ENCODE measurements at regions not wholly inside any gene's neighbourhood (a gene's known extent, or its start where the extent isn't known, plus 50 kb on each side); places are given as distances from the start of the nearest gene placed in this dataset.

GRCh38 chr7:54917613-54918391 lies 101.0 kb upstream of the EGFR start:
- Histone ChIP-seq H3K9me3 (no peaks in the 10 kb centered on the region), H3K4me3 (no peak overlapping the region), H3K27me3 (replicated peaks in 1 of 7) (no peaks in the 10 kb centered on the region), H3K36me3 (no peaks in the 10 kb centered on the region), H3K4me1 (no peaks in the 10 kb centered on the region), H3K27ac (no peak overlapping the region)
- intact Hi-C loops (cut with DNase I; ENCODE audit: low total_unique reads): no loop called here
- TF ChIP-seq POLR2AphosphoS5 (IDR thresholded peaks at IDR 0.05): no peak
- TF ChIP-seq CTCF (IDR thresholded peaks at IDR 0.05 in 8 of 11, conservative IDR thresholded peaks at IDR 0.05 in 3 of 11): no peak
- no peak for TF ChIP-seq POLR2A (IDR thresholded peaks at IDR 0.05)
- 65 to 77% (median 71%) methylated on average over 5 of the region's 5 CpGs for WGBS, 5 donors
- no peak for DNase-seq

- Histone ChIP-seq H3K4me1 (no peaks in the 10 kb centered on the region), H3K27me3 (replicated peaks in 1 of 7) (no peaks in the 10 kb centered on the region), H3K4me3 (no peak overlapping the region), H3K36me3 (no peaks in the 10 kb centered on the region), H3K9me3 (peaks cover 0 to 17% (median 8%) of the 10 kb centered on the region in 8 donors), H3K27ac (no peak overlapping the region)
- TF ChIP-seq POLR2A (IDR thresholded peaks at IDR 0.05): no peak
- no peak for TF ChIP-seq POLR2AphosphoS5 (IDR thresholded peaks at IDR 0.05)
- no peak for TF ChIP-seq CTCF (IDR thresholded peaks at IDR 0.05 in 8 of 11, conservative IDR thresholded peaks at IDR 0.05 in 3 of 11)
- intact Hi-C loops (cut with DNase I; ENCODE audit: low total_unique reads): no loop called here
- 53 to 77% (median 75%) methylated on average over 3 of the region's 3 CpGs for WGBS, 5 donors
- DNase-seq: no peak
Observed at GRCh38 chr7:54921116-54921515, 97.7 kb upstream of the EGFR start.

GRCh38 chr7:54931532-54931931 lies 87.3 kb upstream of the EGFR start:
- intact Hi-C loops (cut with DNase I; ENCODE audit: low total_unique reads): no loop called here
- H3K4me3 ChIP-seq: no peak overlapping the region
- no peak for DNase-seq
- WGBS, 5 donors: 89 to 97% (median 91%) methylated on average over 1 of the region's 1 CpG
- H3K27me3 ChIP-seq (replicated peaks in 1 of 7): peaks cover 0 to 11% (median 0%) of the 10 kb centered on the region in 7 donors
- H3K27ac ChIP-seq: no peak overlapping the region
- H3K9me3 ChIP-seq: peaks cover 0 to 27% (median 10%) of the 10 kb centered on the region in 8 donors
- no peak for TF ChIP-seq POLR2A (IDR thresholded peaks at IDR 0.05)
- no peak for TF ChIP-seq POLR2AphosphoS5 (IDR thresholded peaks at IDR 0.05)
- TF ChIP-seq CTCF (IDR thresholded peaks at IDR 0.05 in 8 of 11, conservative IDR thresholded peaks at IDR 0.05 in 3 of 11): no peak
- no peaks in the 10 kb centered on the region for H3K36me3 ChIP-seq
- H3K4me1 ChIP-seq: peaks cover 0 to 9% (median 0%) of the 10 kb centered on the region in 6 donors

- no peaks in the 10 kb centered on the region for H3K36me3 ChIP-seq
- intact Hi-C loops (cut with DNase I; ENCODE audit: low total_unique reads): no loop called here
- DNase-seq: peak; percentile 79
- H3K4me3 ChIP-seq: peak overlapping the region in 6 of 8 donors; percentile 10 to 60 (median 24)
- peaks cover 0 to 20% (median 7%) of the 10 kb centered on the region in 8 donors for H3K9me3 ChIP-seq
- TF ChIP-seq POLR2AphosphoS5 (IDR thresholded peaks at IDR 0.05) (peak in 2 of 3 donors; percentile 67 to 76), CTCF (IDR thresholded peaks at IDR 0.05 in 8 of 11, conservative IDR thresholded peaks at IDR 0.05 in 3 of 11) (no peak)
- 7 to 25% (median 11%) methylated on average over 33 to 34 of the region's 34 CpGs for WGBS, 5 donors
- peak overlapping the region in 6 of 8 donors; percentile 27 to 62 (median 54) for H3K27ac ChIP-seq
- peaks cover 0 to 9% (median 0%) of the 10 kb centered on the region in 6 donors for H3K4me1 ChIP-seq
- H3K27me3 ChIP-seq (replicated peaks in 1 of 7): peaks cover 0 to 11% (median 0%) of the 10 kb centered on the region in 7 donors
Observed at GRCh38 chr7:54932818-54933543, 85.8 kb upstream of the EGFR start.
